B cell (primary cell): ENCODE measurements at regions not wholly inside any gene's neighbourhood (a gene's known extent, or its start where the extent isn't known, plus 50 kb on each side); places are given as distances from the start of the nearest gene placed in this dataset.

ENCODE experiments used
- ATAC-seq: fragments of 200-7000 bp; cut with Tn5 transposase; one replicate; pipeline ENCODE4 v1.10.0; 2021; ENCODE audit warnings: low read depth, mild to moderate bottlenecking, moderate number of reproducible peaks, moderate library complexity
- CTCF ChIA-PET: fragments of 350-600 bp; sonication (Branson Sonifier 250); formaldehyde crosslinking; loops from one replicate; lab custom pipeline; 2021; ENCODE audit warnings: antibody characterized with exemption, inconsistent platforms; lab: Charles Lee
- POLR2A ChIA-PET: fragments of 350-600 bp; sonication (Branson Sonifier 250); formaldehyde crosslinking; loops from one replicate; lab custom pipeline; 2021; ENCODE audit warnings: antibody characterized with exemption; lab: Charles Lee
- DNase-seq: peaks from one replicate; pipeline ENCODE4 v3.0.0; 2013
- H2AFZ ChIP-seq: 2 replicates; pipeline ENCODE4 v1.6.1; 2012; ENCODE audit warnings: mild to moderate bottlenecking, low read depth, low read length; ENCODE audit not compliant: insufficient read depth, poor library complexity, severe bottlenecking
- H3K27ac ChIP-seq, 2 donors: 1 replicate in 1 of 2; 2 replicates in 1 of 2; pipeline ENCODE4 v1.5.1; 2012 to 2013; ENCODE audit warnings: low read length in 2 of 2, mild to moderate bottlenecking in 2 of 2, moderate library complexity in 1 of 2
- H3K27me3 ChIP-seq, 4 experiments: fragments of 200-600 bp in 1 of 4; sonication (generic) in 1 of 4; replicated peaks in 1 of 4; 1 replicate in 2 of 4; 2 replicates in 2 of 4; pipeline versions ENCODE4 v1.6.1 to v1.7.0; 2013 to 2016; ENCODE audit warnings: low read length in 3 of 4, mild to moderate bottlenecking in 2 of 4, mixed read lengths in 1 of 4, moderate library complexity in 1 of 4; ENCODE audit not compliant: insufficient read depth in 4 of 4, control insufficient read depth in 3 of 4; ENCODE audit errors: control extremely low read depth in 1 of 4
- H3K36me3 ChIP-seq, 2 experiments: replicated peaks in 1 of 2; 1 replicate in 1 of 2; 2 replicates in 1 of 2; pipeline versions ENCODE4 v1.6.1 to v1.7.1; 2013; ENCODE audit warnings: low read length in 1 of 2; ENCODE audit not compliant: insufficient read depth in 2 of 2, control insufficient read depth in 1 of 2; ENCODE audit errors: control extremely low read depth in 1 of 2, extremely low read depth in 1 of 2
- H3K4me1 ChIP-seq, 2 donors: fragments of 200-600 bp in 1 of 2; sonication (generic) in 1 of 2; 1 replicate in 1 of 2; 2 replicates in 1 of 2; pipeline versions ENCODE4 v1.5.1 to v1.6.1; 2013 to 2017; ENCODE audit warnings: low read length in 2 of 2; ENCODE audit not compliant: control insufficient read depth in 2 of 2, insufficient read depth in 2 of 2
- H3K4me2 ChIP-seq: replicated peaks from 2 replicates; pipeline ENCODE3; 2012; ENCODE audit warnings: mild to moderate bottlenecking, low read depth, low read length; ENCODE audit not compliant: poor library complexity, severe bottlenecking
- H3K4me3 ChIP-seq, 5 experiments: fragments of 200-600 bp in 1 of 5; sonication (generic) in 1 of 5; 1 replicate in 3 of 5; 2 replicates in 2 of 5; pipeline versions ENCODE4 v1.5.1 to v1.7.0; 2011 to 2016; ENCODE audit warnings: low read length in 4 of 5, mild to moderate bottlenecking in 4 of 5, low read depth in 2 of 5, control low read depth in 1 of 5, moderate library complexity in 1 of 5; ENCODE audit not compliant: insufficient read depth in 1 of 5; ENCODE audit errors: control extremely low read depth in 1 of 5, extremely low read depth in 1 of 5
- H3K79me2 ChIP-seq: fragments of 200-600 bp; sonication (generic); one replicate; pipeline ENCODE4 v1.6.0; 2016; ENCODE audit warnings: low read length; ENCODE audit not compliant: control insufficient read depth, insufficient read depth
- H3K9ac ChIP-seq: fragments of 200-600 bp; sonication (generic); 2 replicates; pipeline ENCODE4 v1.6.1; 2017; ENCODE audit warnings: mild to moderate bottlenecking, low read length, moderate library complexity
- H3K9me3 ChIP-seq, 3 donors: one replicate each; pipeline versions ENCODE4 v1.6.1 to v1.7.1; 2013; ENCODE audit warnings: low read length in 2 of 3; ENCODE audit not compliant: control insufficient read depth in 2 of 3, insufficient read depth in 1 of 3; ENCODE audit errors: control extremely low read depth in 1 of 3
- H4K20me1 ChIP-seq: 2 replicates; pipeline ENCODE4 v1.6.0; 2012; ENCODE audit warnings: mild to moderate bottlenecking, low read length; ENCODE audit not compliant: insufficient read depth, control insufficient read depth, poor library complexity, severe bottlenecking
- H3K27ac Mint-ChIP-seq: one replicate; pipeline ENCODE4 v1.8.0; 2021; ENCODE audit warnings: mixed read lengths
- H3K27me3 Mint-ChIP-seq: one replicate; pipeline ENCODE4 v1.8.0; 2021; ENCODE audit warnings: mixed read lengths
- H3K4me1 Mint-ChIP-seq: one replicate; pipeline ENCODE4 v1.8.0; 2021; ENCODE audit warnings: mixed read lengths
- H3K4me3 Mint-ChIP-seq: one replicate; pipeline ENCODE4 v1.8.0; 2021; ENCODE audit warnings: mixed read lengths
- H3K9me3 Mint-ChIP-seq: one replicate; pipeline ENCODE4 v1.8.0; 2022; ENCODE audit warnings: mixed read lengths; ENCODE audit not compliant: insufficient read depth
- EZH2 ChIP-seq: IDR thresholded peaks from 2 replicates; pipeline ENCODE4 v1.6.1; 2012; ENCODE audit warnings: borderline replicate concordance, low read depth, mild to moderate bottlenecking, moderate library complexity, low read length; ENCODE audit not compliant: insufficient read depth, poor library complexity, severe bottlenecking
- WGBS: methylation state at CpG from one replicate; pipeline ENCODE4 v1.1.5; 2013; ENCODE audit warnings: missing lambda C conversion rate; ENCODE audit not compliant: insufficient coverage; 5-methylcytosine and 5-hydroxymethylcytosine counted together
- intact Hi-C: fragments of 100-400 bp; cut with micrococcal nuclease; formaldehyde crosslinking; loops from one replicate; pipeline ENCODE4 v1.10.0; 2022
- TF ChIP-seq, protein P1 (sequence below): fragments of 200-600 bp; IDR thresholded peaks from one replicate; pipeline ENCODE4 v1.8.0; 2022; ENCODE audit warnings: antibody characterized with exemption, mild to moderate bottlenecking

DNA sequence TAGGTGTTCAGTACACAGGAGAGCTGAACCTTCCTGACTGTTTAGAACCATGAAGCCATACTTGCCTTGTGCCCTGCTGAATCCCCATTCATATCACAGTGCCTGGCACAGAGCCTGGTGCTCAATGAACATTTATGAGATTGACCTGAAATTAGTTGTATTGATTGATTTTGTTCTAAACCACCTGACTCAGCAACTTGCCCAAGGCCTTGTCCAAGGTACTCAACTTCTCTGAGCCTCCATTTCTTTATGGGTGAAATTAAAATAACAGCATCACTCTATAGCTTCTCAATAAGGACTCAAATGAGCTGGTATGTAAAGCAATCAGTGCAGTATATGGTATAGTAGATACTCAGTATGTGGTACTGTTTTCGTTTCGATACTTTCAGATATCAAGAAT lies 208.1 kb downstream of the SLC39A8 start:
- Histone ChIP-seq H4K20me1 (no peaks in the 10 kb centered on the region), H3K4me2 (no peak overlapping the region), H3K36me3 (no peaks in the 10 kb centered on the region), H3K4me1 (no peaks in the 10 kb centered on the region), H2AFZ (no peak overlapping the region), H3K79me2 (no peaks in the 10 kb centered on the region), H3K27ac (no peak overlapping the region), H3K27me3 (no peaks in the 10 kb centered on the region), H3K9me3 (no peaks in the 10 kb centered on the region), H3K4me3 (no peak overlapping the region), H3K9ac (no peak overlapping the region)
- H3K27ac Mint-ChIP-seq = no peak overlapping the region
- WGBS = no CpG with 5 or more reads among the region's 2 CpGs
- H3K4me1 Mint-ChIP-seq = no peaks in the 10 kb centered on the region
- TF ChIP-seq, protein P1, sequence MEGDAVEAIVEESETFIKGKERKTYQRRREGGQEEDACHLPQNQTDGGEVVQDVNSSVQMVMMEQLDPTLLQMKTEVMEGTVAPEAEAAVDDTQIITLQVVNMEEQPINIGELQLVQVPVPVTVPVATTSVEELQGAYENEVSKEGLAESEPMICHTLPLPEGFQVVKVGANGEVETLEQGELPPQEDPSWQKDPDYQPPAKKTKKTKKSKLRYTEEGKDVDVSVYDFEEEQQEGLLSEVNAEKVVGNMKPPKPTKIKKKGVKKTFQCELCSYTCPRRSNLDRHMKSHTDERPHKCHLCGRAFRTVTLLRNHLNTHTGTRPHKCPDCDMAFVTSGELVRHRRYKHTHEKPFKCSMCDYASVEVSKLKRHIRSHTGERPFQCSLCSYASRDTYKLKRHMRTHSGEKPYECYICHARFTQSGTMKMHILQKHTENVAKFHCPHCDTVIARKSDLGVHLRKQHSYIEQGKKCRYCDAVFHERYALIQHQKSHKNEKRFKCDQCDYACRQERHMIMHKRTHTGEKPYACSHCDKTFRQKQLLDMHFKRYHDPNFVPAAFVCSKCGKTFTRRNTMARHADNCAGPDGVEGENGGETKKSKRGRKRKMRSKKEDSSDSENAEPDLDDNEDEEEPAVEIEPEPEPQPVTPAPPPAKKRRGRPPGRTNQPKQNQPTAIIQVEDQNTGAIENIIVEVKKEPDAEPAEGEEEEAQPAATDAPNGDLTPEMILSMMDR = no peak
- no peak for TF ChIP-seq EZH2
- intact Hi-C loops = no loop called here
- no peaks in the 10 kb centered on the region for H3K9me3 Mint-ChIP-seq
- H3K4me3 Mint-ChIP-seq = no peak overlapping the region
- peaks cover 18% of the 10 kb centered on the region for H3K27me3 Mint-ChIP-seq
- no peak for ATAC-seq
- ChIA-PET CTCF (no interaction called here), POLR2A (no interaction called here)
- DNase-seq = no peak

DNA sequence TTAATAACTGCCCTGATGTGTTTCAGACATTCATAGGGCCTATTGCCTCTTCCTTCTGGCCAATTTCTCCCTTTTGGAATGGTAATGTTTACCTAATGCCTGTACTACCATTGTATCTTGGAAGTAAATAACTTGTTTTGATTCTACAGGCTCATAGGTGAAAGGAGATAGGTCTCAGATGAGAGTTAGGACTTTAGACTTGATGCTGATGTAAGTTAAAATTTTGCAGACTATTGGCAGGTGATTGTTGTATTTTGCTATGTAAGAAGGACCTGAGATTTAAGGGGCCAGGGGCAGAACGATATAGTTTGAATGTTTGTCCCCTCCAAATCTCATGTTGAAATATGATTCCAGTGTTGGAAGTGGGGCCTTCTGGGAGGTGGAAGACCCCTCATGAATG lies 215.5 kb downstream of the SLC39A8 start:
- WGBS = 0% methylated on average over 1 of the region's 1 CpG
- H3K4me1 Mint-ChIP-seq = no peaks in the 10 kb centered on the region
- intact Hi-C loops = no loop called here
- Histone ChIP-seq H3K4me1 (no peaks in the 10 kb centered on the region), H3K9ac (no peak overlapping the region), H2AFZ (no peak overlapping the region), H3K4me3 (no peak overlapping the region), H3K27me3 (no peaks in the 10 kb centered on the region), H3K27ac (no peak overlapping the region), H4K20me1 (no peaks in the 10 kb centered on the region), H3K79me2 (no peaks in the 10 kb centered on the region), H3K4me2 (no peak overlapping the region), H3K36me3 (no peaks in the 10 kb centered on the region), H3K9me3 (peaks cover 0 to 8% (median 2%) of the 10 kb centered on the region in 3 donors)
- no peak for DNase-seq
- no peak for ATAC-seq
- POLR2A ChIA-PET = no interaction called here
- H3K27me3 Mint-ChIP-seq = no peaks in the 10 kb centered on the region
- H3K9me3 Mint-ChIP-seq = peaks cover 8% of the 10 kb centered on the region
- CTCF ChIA-PET = no interaction called here
- H3K27ac Mint-ChIP-seq = no peak overlapping the region
- no peak overlapping the region for H3K4me3 Mint-ChIP-seq
- TF ChIP-seq, protein P1 = no peak
- no peak for TF ChIP-seq EZH2
